ENCODE measurements at regions not wholly inside any gene's neighbourhood (a gene's known extent, or its start where the extent isn't known, plus 50 kb on each side); places are given as distances from the start of the nearest gene placed in this dataset.

DNA sequence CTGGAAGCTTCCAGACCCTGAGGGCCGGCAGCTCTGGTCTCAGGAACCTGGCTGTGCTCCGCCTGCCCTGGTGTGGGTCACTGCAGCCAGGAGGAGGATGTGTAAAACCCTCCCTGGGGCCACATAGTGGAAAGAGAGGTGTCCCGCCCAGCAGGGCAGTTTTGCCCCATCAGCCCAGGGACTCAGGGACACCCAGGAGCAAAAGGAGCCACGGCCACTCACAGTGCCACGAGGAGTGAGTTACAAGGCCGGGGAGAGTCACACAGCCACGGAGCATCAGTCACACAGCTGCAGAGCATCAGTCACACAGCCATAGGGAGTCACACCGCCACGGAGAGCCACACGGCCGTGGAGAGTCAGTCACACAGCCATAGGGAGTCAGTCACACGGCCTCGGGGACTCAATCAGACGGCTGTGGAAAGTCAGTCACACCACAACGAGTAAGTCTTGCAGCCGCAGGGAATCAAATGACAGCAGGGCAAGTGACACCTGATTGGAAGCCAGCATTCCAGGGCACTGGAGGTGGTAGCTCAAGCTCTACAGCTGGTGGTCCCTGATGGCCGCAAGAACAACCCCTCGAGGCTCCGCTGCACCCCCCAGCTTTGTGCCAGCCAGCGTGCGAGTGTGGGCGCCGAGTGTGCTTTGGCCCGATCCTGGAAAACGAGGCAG, 60.9 kb downstream of the DLL1 start:
- TF ChIP-seq POLR2AphosphoS5 (IDR thresholded peaks at IDR 0.05; ENCODE audit: low read depth, low read length), result no peak
- no peak for TF ChIP-seq SIN3A (IDR thresholded peaks at IDR 0.05; ENCODE audit: borderline replicate concordance, insufficient read depth, low read length)
- TF ChIP-seq TAF1 (IDR thresholded peaks at IDR 0.05; ENCODE audit: borderline replicate concordance, insufficient read depth, low read length), result no peak
